ENCODE measurements at regions not wholly inside any gene's neighbourhood (a gene's known extent, or its start where the extent isn't known, plus 50 kb on each side); places are given as distances from the start of the nearest gene placed in this dataset.

DNA sequence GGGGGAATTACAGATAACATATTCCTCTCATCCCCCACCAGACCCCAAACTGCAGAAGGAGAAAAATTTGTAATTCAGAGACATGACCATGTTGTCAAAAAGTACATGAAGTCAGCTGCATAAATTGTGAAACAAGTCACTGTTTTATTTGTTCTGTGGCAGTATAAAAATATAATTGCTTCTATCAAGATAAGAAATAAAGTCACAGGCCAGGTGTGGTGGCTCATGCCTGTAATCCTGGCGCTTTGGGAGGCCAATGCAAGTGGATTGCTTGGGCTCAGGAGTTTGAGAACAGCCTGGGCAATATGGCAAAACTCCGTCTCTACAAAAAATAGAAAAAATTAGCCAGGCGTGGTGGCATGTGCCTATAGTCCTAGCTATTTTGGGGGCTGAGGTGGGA is 87.7 kb upstream of the DPH6 start:
- TF ChIP-seq, protein P1, sequence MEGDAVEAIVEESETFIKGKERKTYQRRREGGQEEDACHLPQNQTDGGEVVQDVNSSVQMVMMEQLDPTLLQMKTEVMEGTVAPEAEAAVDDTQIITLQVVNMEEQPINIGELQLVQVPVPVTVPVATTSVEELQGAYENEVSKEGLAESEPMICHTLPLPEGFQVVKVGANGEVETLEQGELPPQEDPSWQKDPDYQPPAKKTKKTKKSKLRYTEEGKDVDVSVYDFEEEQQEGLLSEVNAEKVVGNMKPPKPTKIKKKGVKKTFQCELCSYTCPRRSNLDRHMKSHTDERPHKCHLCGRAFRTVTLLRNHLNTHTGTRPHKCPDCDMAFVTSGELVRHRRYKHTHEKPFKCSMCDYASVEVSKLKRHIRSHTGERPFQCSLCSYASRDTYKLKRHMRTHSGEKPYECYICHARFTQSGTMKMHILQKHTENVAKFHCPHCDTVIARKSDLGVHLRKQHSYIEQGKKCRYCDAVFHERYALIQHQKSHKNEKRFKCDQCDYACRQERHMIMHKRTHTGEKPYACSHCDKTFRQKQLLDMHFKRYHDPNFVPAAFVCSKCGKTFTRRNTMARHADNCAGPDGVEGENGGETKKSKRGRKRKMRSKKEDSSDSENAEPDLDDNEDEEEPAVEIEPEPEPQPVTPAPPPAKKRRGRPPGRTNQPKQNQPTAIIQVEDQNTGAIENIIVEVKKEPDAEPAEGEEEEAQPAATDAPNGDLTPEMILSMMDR (IDR thresholded peaks at IDR 0.05; ENCODE audit: low read depth, low read length, poor library complexity, severe bottlenecking) = no peak
- TF ChIP-seq EZH2phosphoT487 (IDR thresholded peaks at IDR 0.05; ENCODE audit: borderline replicate concordance, low read length) = no peak
